ENCODE measurements at regions not wholly inside any gene's neighbourhood (a gene's known extent, or its start where the extent isn't known, plus 50 kb on each side); places are given as distances from the start of the nearest gene placed in this dataset.

- Histone ChIP-seq H3K36me3 (ENCODE audit: insufficient read depth, low read length) (no peaks in the 10 kb centered on the region), H3K9ac (ENCODE audit: low read depth, low read length) (no peak overlapping the region), H3K4me3 (ENCODE audit: low read length) (no peak overlapping the region), H3K27me3 (ENCODE audit: insufficient read depth, low read length) (no peaks in the 10 kb centered on the region), H3K27ac (ENCODE audit: low read depth, low read length) (no peak overlapping the region), H3K4me1 (ENCODE audit: insufficient read depth, low read length) (peaks cover 17% of the 10 kb centered on the region), H3K9me3 (ENCODE audit: insufficient read depth, low read depth, low read length) (no peaks in the 10 kb centered on the region)
- 75% methylated on average over 4 of the region's 4 CpGs for WGBS
Observed at GRCh38 chr6:139851206-139851605, 476.8 kb upstream of the CITED2 start.

DNA sequence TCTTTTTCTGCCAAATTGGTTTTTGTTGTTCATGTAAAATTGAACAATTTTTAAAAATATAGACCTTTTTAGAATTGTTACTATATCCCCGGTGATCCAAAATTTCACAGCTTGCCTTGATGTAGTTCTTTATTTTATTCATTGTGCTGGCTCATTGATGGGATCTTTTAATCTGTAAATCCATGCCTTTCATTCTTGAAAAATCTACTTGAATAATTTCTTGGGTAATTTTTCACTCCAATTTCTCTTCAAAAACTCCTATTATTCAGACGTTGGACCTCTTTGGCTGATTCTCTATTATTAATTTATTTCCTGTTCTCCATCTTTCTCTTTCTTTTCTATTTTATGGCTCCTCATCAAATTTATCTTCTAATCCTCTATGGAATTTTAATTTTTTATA lies 476.1 kb upstream of the CITED2 start:
- H3K9ac ChIP-seq (ENCODE audit: low read depth, low read length) = no peak overlapping the region
- WGBS = 98% methylated on average over 2 of the region's 2 CpGs
- peaks cover 11% of the 10 kb centered on the region for H3K4me1 ChIP-seq (ENCODE audit: insufficient read depth, low read length)
- H3K9me3 ChIP-seq (ENCODE audit: insufficient read depth, low read depth, low read length) = no peaks in the 10 kb centered on the region
- H3K36me3 ChIP-seq (ENCODE audit: insufficient read depth, low read length) = no peaks in the 10 kb centered on the region
- H3K4me3 ChIP-seq (ENCODE audit: low read length) = no peak overlapping the region
- H3K27me3 ChIP-seq (ENCODE audit: insufficient read depth, low read length) = no peaks in the 10 kb centered on the region
- no peak overlapping the region for H3K27ac ChIP-seq (ENCODE audit: low read depth, low read length)

DNA sequence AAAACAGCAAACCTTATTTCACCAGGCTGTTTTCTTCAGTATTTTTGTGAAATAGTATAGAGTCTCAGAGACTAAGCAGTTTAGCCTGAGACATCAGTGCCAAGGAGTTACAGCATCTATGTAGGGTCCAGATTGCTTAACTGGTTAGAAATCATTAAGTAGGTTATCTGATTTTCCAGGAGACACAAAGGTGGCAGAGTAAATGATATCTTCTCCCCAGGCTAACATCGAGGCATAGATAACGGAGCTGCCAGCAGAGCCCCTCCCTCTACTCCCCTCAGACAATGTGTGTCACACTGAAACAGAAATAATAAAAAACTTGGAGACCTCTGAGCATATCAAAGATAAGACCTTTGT lies 473.0 kb upstream of the CITED2 start:
- H3K27ac ChIP-seq (ENCODE audit: low read depth, low read length) = no peak overlapping the region
- H3K9me3 ChIP-seq (ENCODE audit: insufficient read depth, low read depth, low read length) = no peaks in the 10 kb centered on the region
- no peak overlapping the region for H3K4me3 ChIP-seq (ENCODE audit: low read length)
- 57% methylated on average over 2 of the region's 2 CpGs for WGBS
- H3K9ac ChIP-seq (ENCODE audit: low read depth, low read length) = no peak overlapping the region
- H3K4me1 ChIP-seq (ENCODE audit: insufficient read depth, low read length) = peaks cover 11% of the 10 kb centered on the region
- H3K27me3 ChIP-seq (ENCODE audit: insufficient read depth, low read length) = no peaks in the 10 kb centered on the region
- H3K36me3 ChIP-seq (ENCODE audit: insufficient read depth, low read length) = no peaks in the 10 kb centered on the region

DNA sequence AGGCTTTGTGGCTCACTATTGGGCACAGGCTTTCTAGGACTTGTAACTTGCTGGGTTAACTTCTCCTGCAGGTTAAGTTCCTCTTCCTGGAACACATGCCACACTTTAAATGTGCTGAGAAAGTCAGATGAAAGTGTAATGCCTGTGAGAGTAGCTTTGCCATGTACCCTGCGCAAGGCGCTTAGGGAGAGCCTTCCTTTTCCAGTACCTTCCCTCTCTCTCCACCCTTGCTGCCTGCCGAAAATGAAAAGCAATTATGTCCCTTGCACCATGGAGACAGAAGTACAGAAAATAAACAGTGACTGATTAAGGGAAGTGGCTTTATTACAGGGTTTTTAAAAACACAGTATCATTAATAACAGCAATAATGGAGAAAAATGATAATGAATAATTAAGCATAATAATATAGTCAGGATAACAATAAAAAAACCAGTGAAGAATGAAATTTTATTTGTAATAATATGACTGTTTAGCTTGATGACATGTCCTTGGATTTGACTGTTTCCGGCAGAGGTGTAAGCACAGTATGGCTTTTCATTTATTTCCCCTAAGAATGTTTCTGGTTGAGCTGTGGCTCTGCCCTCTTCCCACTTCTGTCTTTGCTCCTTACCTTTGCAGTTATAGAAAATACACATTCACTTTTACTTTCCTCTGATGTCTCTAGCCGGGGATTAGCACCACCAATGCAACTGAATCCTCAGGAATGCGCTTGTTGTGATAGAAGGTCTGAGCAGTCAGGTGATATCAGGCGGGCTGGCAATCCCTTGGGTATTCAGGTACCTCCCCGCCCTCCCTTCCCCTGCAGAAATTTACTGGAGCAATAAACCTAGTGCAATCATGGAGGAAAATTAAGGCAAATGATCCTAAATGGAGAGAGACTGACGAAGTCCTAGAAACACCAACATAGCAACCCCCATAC lies 472.3 kb upstream of the CITED2 start:
- no peak overlapping the region for H3K9ac ChIP-seq (ENCODE audit: low read depth, low read length)
- H3K4me3 ChIP-seq (ENCODE audit: low read length) = no peak overlapping the region
- H3K27ac ChIP-seq (ENCODE audit: low read depth, low read length) = no peak overlapping the region
- H3K9me3 ChIP-seq (ENCODE audit: insufficient read depth, low read depth, low read length) = no peaks in the 10 kb centered on the region
- no peaks in the 10 kb centered on the region for H3K36me3 ChIP-seq (ENCODE audit: insufficient read depth, low read length)
- WGBS = 76% methylated on average over 9 of the region's 9 CpGs
- no peaks in the 10 kb centered on the region for H3K27me3 ChIP-seq (ENCODE audit: insufficient read depth, low read length)
- peaks cover 11% of the 10 kb centered on the region for H3K4me1 ChIP-seq (ENCODE audit: insufficient read depth, low read length)

GRCh38 chr6:139844907-139845306 lies 470.5 kb upstream of the CITED2 start:
- 89% methylated on average over 3 of the region's 3 CpGs for WGBS

GRCh38 chr6:139841794-139842215 lies 467.4 kb upstream of the CITED2 start:
- 100% methylated on average over 1 of the region's 2 CpGs for WGBS
- Histone ChIP-seq H3K9me3 (ENCODE audit: insufficient read depth, low read depth, low read length) (no peaks in the 10 kb centered on the region), H3K36me3 (ENCODE audit: insufficient read depth, low read length) (no peaks in the 10 kb centered on the region), H3K27ac (ENCODE audit: low read depth, low read length) (no peak overlapping the region), H3K9ac (ENCODE audit: low read depth, low read length) (no peak overlapping the region), H3K27me3 (ENCODE audit: insufficient read depth, low read length) (no peaks in the 10 kb centered on the region), H3K4me1 (ENCODE audit: insufficient read depth, low read length) (peaks cover 4% of the 10 kb centered on the region), H3K4me3 (ENCODE audit: low read length) (no peak overlapping the region)

More at GRCh38 chr6:139844907-139845306, 470.5 kb upstream of the CITED2 start:
- Histone ChIP-seq H3K27ac (ENCODE audit: low read depth, low read length) (no peak overlapping the region), H3K4me1 (ENCODE audit: insufficient read depth, low read length) (peaks cover 11% of the 10 kb centered on the region), H3K27me3 (ENCODE audit: insufficient read depth, low read length) (no peaks in the 10 kb centered on the region), H3K9me3 (ENCODE audit: insufficient read depth, low read depth, low read length) (no peaks in the 10 kb centered on the region), H3K9ac (ENCODE audit: low read depth, low read length) (no peak overlapping the region), H3K4me3 (ENCODE audit: low read length) (no peak overlapping the region), H3K36me3 (ENCODE audit: insufficient read depth, low read length) (no peaks in the 10 kb centered on the region)

GRCh38 chr6:139839506-139840156 lies 465.2 kb upstream of the CITED2 start:
- Histone ChIP-seq H3K27ac (ENCODE audit: low read depth, low read length) (no peak overlapping the region), H3K4me3 (ENCODE audit: low read length) (no peak overlapping the region)
- 92% methylated on average over 7 of the region's 7 CpGs for WGBS

GRCh38 chr6:139834232-139834631 lies 459.8 kb upstream of the CITED2 start:
- no peaks in the 10 kb centered on the region for H3K27me3 ChIP-seq (ENCODE audit: insufficient read depth, low read length)
- no peak overlapping the region for H3K27ac ChIP-seq (ENCODE audit: low read depth, low read length)
- no peak overlapping the region for H3K4me3 ChIP-seq (ENCODE audit: low read length)
- 96% methylated on average over 5 of the region's 5 CpGs for WGBS
- no peak overlapping the region for H3K9ac ChIP-seq (ENCODE audit: low read depth, low read length)
- no peaks in the 10 kb centered on the region for H3K9me3 ChIP-seq (ENCODE audit: insufficient read depth, low read depth, low read length)
- H3K4me1 ChIP-seq (ENCODE audit: insufficient read depth, low read length) = no peaks in the 10 kb centered on the region
- no peaks in the 10 kb centered on the region for H3K36me3 ChIP-seq (ENCODE audit: insufficient read depth, low read length)

More at GRCh38 chr6:139839506-139840156, 465.2 kb upstream of the CITED2 start:
- no peaks in the 10 kb centered on the region for H3K36me3 ChIP-seq (ENCODE audit: insufficient read depth, low read length)
- no peaks in the 10 kb centered on the region for H3K27me3 ChIP-seq (ENCODE audit: insufficient read depth, low read length)
- no peak overlapping the region for H3K9ac ChIP-seq (ENCODE audit: low read depth, low read length)
- no peaks in the 10 kb centered on the region for H3K4me1 ChIP-seq (ENCODE audit: insufficient read depth, low read length)
- H3K9me3 ChIP-seq (ENCODE audit: insufficient read depth, low read depth, low read length) = no peaks in the 10 kb centered on the region

GRCh38 chr6:139833592-139833991 lies 459.1 kb upstream of the CITED2 start:
- H3K4me3 ChIP-seq (ENCODE audit: low read length) = no peak overlapping the region
- 95% methylated on average over 3 of the region's 4 CpGs for WGBS
- no peak overlapping the region for H3K27ac ChIP-seq (ENCODE audit: low read depth, low read length)
- H3K27me3 ChIP-seq (ENCODE audit: insufficient read depth, low read length) = no peaks in the 10 kb centered on the region
- no peaks in the 10 kb centered on the region for H3K9me3 ChIP-seq (ENCODE audit: insufficient read depth, low read depth, low read length)
- H3K36me3 ChIP-seq (ENCODE audit: insufficient read depth, low read length) = no peaks in the 10 kb centered on the region
- no peaks in the 10 kb centered on the region for H3K4me1 ChIP-seq (ENCODE audit: insufficient read depth, low read length)
- no peak overlapping the region for H3K9ac ChIP-seq (ENCODE audit: low read depth, low read length)

DNA sequence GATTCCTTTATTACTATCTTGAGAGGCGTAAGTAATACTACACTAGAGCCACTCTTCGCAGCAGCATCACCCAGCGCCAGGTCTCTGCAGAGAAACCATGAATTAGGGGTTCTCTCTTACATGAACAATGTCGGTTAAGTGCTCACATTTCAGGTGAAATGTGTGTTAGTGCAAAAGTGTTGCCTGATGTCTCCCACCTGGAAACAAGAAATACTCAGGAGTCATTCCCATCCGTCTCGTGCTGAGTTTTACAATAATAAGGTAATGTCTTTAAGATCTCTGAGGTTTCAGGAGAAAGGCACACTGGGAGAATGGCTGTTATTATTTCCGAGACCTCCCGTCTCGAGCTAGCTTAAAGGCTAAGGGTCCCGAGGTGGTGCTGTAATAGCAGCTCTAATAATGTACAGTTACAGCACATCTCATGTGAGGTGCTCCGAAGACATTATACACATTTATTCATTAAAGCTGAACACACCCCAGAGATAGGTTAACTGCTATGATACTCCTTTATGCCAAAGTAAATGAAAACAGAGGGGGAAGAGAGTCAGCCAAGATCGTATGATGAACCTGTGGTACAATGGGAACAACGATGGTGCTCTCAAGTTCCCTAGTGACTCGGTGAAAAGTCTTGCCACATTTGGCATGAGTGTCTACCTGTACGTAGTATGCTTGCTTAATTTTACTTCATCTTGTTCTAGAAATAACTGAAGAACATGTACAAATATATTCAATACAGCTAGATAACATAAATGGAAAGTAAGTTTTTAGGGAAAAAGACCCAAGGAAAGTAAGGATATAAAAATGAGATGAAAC lies 458.3 kb upstream of the CITED2 start:
- Histone ChIP-seq H3K27ac (ENCODE audit: low read depth, low read length) (no peak overlapping the region), H3K36me3 (ENCODE audit: insufficient read depth, low read length) (no peaks in the 10 kb centered on the region), H3K4me1 (ENCODE audit: insufficient read depth, low read length) (no peaks in the 10 kb centered on the region), H3K27me3 (ENCODE audit: insufficient read depth, low read length) (no peaks in the 10 kb centered on the region), H3K9ac (ENCODE audit: low read depth, low read length) (no peak overlapping the region), H3K4me3 (ENCODE audit: low read length) (no peak overlapping the region), H3K9me3 (ENCODE audit: insufficient read depth, low read depth, low read length) (no peaks in the 10 kb centered on the region)
- 98% methylated on average over 15 of the region's 15 CpGs for WGBS

DNA sequence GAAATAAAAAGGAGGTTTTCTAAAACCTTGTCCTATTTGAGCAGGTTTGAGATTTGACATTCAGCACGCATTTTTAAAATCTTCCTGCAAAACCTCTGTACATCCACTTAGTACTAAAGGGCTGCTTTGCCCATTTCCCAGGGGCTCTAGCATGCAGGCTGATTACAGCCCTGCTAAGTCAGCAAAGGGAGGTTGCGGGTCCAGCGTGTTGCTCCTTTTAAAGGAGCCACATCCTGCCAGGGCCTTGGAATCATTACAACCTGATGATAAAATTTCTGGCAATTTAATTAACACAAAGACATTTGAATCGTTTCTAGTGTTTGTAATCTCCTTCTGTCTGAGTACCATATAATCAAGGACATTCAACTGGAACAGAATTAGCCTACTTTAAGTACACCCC lies 455.1 kb upstream of the CITED2 start:
- Histone ChIP-seq H3K4me3 (ENCODE audit: low read length) (no peak overlapping the region), H3K27me3 (ENCODE audit: insufficient read depth, low read length) (no peaks in the 10 kb centered on the region), H3K27ac (ENCODE audit: low read depth, low read length) (no peak overlapping the region), H3K9ac (ENCODE audit: low read depth, low read length) (no peak overlapping the region), H3K9me3 (ENCODE audit: insufficient read depth, low read depth, low read length) (no peaks in the 10 kb centered on the region), H3K4me1 (ENCODE audit: insufficient read depth, low read length) (no peaks in the 10 kb centered on the region), H3K36me3 (ENCODE audit: insufficient read depth, low read length) (no peaks in the 10 kb centered on the region)
- WGBS = 91% methylated on average over 4 of the region's 4 CpGs
